ENCODE measurements at regions not wholly inside any gene's neighbourhood (a gene's known extent, or its start where the extent isn't known, plus 50 kb on each side); places are given as distances from the start of the nearest gene placed in this dataset.

DNA sequence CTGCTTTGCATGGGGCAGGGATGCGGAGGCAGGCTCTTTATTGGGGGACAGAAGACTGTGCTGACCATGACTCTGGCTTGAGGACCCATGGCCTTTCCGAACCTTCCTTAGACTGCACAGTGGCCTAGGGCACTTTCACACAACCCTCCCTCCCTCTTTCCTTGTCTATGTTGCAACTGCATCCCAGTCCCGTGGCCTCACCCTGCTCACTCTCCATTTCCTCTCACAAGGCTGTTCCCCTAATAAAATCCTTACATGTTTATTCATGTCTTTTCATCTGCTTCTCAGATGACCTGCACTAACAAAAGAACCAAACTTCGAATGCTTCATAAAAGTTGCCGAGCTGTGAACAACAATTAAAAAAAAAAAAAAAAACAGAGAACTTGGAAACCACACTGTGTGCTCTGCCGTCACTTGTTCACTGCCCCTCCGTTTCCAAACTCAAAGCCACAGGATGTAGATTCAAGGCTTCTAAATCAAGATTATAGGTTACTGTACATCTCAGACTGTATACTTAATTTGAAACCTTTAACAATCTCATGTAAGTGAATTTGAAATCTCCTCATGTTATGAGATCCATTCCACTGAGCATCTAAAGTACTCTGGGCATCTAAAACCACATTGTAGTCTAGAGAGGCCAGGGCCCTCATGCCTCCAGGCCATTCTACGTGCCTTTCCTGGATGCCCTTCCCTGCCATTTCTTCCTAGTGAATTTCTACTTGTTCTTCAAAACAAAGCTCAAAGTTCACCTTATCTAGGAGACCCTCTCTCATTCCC, 265.9 kb downstream of the SNX13 start:
- TF ChIP-seq, protein P1, sequence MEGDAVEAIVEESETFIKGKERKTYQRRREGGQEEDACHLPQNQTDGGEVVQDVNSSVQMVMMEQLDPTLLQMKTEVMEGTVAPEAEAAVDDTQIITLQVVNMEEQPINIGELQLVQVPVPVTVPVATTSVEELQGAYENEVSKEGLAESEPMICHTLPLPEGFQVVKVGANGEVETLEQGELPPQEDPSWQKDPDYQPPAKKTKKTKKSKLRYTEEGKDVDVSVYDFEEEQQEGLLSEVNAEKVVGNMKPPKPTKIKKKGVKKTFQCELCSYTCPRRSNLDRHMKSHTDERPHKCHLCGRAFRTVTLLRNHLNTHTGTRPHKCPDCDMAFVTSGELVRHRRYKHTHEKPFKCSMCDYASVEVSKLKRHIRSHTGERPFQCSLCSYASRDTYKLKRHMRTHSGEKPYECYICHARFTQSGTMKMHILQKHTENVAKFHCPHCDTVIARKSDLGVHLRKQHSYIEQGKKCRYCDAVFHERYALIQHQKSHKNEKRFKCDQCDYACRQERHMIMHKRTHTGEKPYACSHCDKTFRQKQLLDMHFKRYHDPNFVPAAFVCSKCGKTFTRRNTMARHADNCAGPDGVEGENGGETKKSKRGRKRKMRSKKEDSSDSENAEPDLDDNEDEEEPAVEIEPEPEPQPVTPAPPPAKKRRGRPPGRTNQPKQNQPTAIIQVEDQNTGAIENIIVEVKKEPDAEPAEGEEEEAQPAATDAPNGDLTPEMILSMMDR (conservative IDR thresholded peaks at IDR 0.05; ENCODE audit: low read depth, low read length) = no peak
- TF ChIP-seq EZH2 (IDR thresholded peaks at IDR 0.05; ENCODE audit: low read length, unreplicated experiment) = no peak

All from PC-3 (cell line).